Loucy (cell line): ENCODE measurements at regions not wholly inside any gene's neighbourhood (a gene's known extent, or its start where the extent isn't known, plus 50 kb on each side); places are given as distances from the start of the nearest gene placed in this dataset.

Experiments
- H2AFZ ChIP-seq: fragments of 200-600 bp; sonication (generic); 2 replicates; pipeline ENCODE4 v1.6.0; 2016; ENCODE audit warnings: antibody characterized with exemption, mild to moderate bottlenecking, low read length, moderate library complexity
- H3F3A ChIP-seq: fragments of 200-600 bp; 2 replicates; pipeline ENCODE4 v1.6.0; 2016; ENCODE audit warnings: antibody characterized with exemption, low read depth, mild to moderate bottlenecking
- H3K27me3 ChIP-seq: fragments of 200-600 bp; sonication (generic); 2 replicates; pipeline ENCODE4 v1.6.1; 2014; ENCODE audit warnings: low read length, mild to moderate bottlenecking; ENCODE audit not compliant: insufficient read depth, poor library complexity, severe bottlenecking
- H3K36me3 ChIP-seq: fragments of 200-600 bp; sonication (generic); 2 replicates; pipeline ENCODE4 v1.6.1; 2016; ENCODE audit warnings: low read length; ENCODE audit not compliant: insufficient read depth
- H3K4me1 ChIP-seq: fragments of 200-600 bp; sonication (generic); 2 replicates; pipeline ENCODE4 v1.5.1; 2014; ENCODE audit warnings: low read length, mild to moderate bottlenecking; ENCODE audit not compliant: insufficient read depth, poor library complexity, severe bottlenecking
- H3K4me2 ChIP-seq: fragments of 200-600 bp; sonication (generic); 2 replicates; pipeline ENCODE4 v1.6.0; 2014; ENCODE audit warnings: antibody characterized with exemption, low read length, low read depth, mild to moderate bottlenecking; ENCODE audit not compliant: poor library complexity, severe bottlenecking
- H3K4me3 ChIP-seq: fragments of 200-600 bp; sonication (generic); 2 replicates; pipeline ENCODE4 v1.5.1; 2014; ENCODE audit warnings: low read length, mild to moderate bottlenecking, mixed read lengths; ENCODE audit not compliant: poor library complexity, severe bottlenecking
- H3K79me2 ChIP-seq: fragments of 200-600 bp; sonication (generic); 2 replicates; pipeline ENCODE4 v1.6.1; 2014; ENCODE audit warnings: low read length; ENCODE audit not compliant: insufficient read depth
- H3K9ac ChIP-seq: fragments of 200-600 bp; sonication (generic); 2 replicates; pipeline ENCODE4 v1.6.0; 2014; ENCODE audit warnings: mild to moderate bottlenecking, low read depth, low read length, moderate library complexity; ENCODE audit not compliant: poor library complexity, severe bottlenecking
- H3K9me2 ChIP-seq: fragments of 200-600 bp; sonication (generic); replicated peaks from 2 replicates; pipeline ENCODE4 v1.6.1; 2016; ENCODE audit warnings: low read depth, low read length, mixed read lengths
- H3K9me3 ChIP-seq: fragments of 200-600 bp; sonication (generic); 2 replicates; pipeline ENCODE4 v1.6.1; 2014; ENCODE audit warnings: mild to moderate bottlenecking, antibody characterized with exemption, low read length, low read depth; ENCODE audit not compliant: insufficient read depth
- H4K20me1 ChIP-seq: fragments of 200-600 bp; sonication (generic); 2 replicates; pipeline ENCODE4 v1.6.0; 2014; ENCODE audit warnings: antibody characterized with exemption, low read length, mild to moderate bottlenecking; ENCODE audit not compliant: insufficient read depth, poor library complexity, severe bottlenecking
- EZH2phosphoT487 ChIP-seq: fragments of 200-600 bp; IDR thresholded peaks from 2 replicates; pipeline ENCODE4 v1.6.1; 2018; ENCODE audit warnings: antibody characterized with exemption, mild to moderate bottlenecking, moderate library complexity, borderline replicate concordance
- TF ChIP-seq, protein P1 (sequence below): fragments of 200-600 bp; sonication (generic); conservative IDR thresholded peaks from 2 replicates; pipeline ENCODE4 v1.5.1; 2014; ENCODE audit warnings: mild to moderate bottlenecking, antibody characterized with exemption, low read length

DNA sequence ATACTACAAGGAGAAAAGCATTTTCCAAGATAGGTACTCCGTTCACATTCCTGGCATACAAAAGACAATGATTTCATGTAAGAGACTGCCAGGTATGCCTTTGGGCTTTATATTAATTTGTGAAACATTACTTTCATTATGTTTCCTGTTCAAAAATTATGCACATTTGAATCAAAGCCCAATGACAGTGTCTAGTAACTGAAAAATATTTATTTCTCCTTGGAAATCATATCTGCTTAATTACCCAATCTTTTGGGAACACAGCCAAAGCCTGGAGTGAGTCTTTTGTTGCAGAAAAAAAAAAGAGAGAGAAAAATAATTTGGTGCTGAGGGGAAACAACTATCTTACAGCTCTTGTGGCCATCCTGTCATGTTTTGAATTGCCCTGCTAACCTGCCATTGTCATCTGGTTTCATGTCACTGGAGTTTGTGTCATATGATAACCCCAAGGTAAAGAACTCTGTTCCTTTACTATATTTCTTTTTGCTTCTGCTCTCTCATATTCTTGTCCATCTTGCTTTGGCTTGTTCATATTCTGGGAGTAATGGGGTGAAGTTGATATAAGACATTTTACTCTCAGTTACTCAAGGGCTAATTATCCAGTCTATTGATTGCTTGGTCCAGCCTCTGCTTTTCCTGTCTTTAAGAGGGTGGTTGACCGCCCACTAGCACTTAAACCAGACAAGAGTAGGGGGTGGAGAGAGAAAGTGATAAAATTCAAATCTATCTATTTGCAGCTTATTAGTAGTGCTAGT, 238.3 kb upstream of the NUDT12 start:
- Histone ChIP-seq H3K4me2 (no peak overlapping the region), H2AFZ (no peak overlapping the region), H3K9me3 (no peaks in the 10 kb centered on the region), H3K4me3 (no peak overlapping the region), H3K9ac (no peak overlapping the region), H3K9me2 (no peaks in the 10 kb centered on the region), H4K20me1 (no peaks in the 10 kb centered on the region), H3K79me2 (no peaks in the 10 kb centered on the region), H3K36me3 (no peaks in the 10 kb centered on the region), H3F3A (no peaks in the 10 kb centered on the region), H3K27me3 (no peaks in the 10 kb centered on the region), H3K4me1 (no peaks in the 10 kb centered on the region)
- TF ChIP-seq EZH2phosphoT487, result no peak
- TF ChIP-seq, protein P1, sequence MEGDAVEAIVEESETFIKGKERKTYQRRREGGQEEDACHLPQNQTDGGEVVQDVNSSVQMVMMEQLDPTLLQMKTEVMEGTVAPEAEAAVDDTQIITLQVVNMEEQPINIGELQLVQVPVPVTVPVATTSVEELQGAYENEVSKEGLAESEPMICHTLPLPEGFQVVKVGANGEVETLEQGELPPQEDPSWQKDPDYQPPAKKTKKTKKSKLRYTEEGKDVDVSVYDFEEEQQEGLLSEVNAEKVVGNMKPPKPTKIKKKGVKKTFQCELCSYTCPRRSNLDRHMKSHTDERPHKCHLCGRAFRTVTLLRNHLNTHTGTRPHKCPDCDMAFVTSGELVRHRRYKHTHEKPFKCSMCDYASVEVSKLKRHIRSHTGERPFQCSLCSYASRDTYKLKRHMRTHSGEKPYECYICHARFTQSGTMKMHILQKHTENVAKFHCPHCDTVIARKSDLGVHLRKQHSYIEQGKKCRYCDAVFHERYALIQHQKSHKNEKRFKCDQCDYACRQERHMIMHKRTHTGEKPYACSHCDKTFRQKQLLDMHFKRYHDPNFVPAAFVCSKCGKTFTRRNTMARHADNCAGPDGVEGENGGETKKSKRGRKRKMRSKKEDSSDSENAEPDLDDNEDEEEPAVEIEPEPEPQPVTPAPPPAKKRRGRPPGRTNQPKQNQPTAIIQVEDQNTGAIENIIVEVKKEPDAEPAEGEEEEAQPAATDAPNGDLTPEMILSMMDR, result no peak

DNA sequence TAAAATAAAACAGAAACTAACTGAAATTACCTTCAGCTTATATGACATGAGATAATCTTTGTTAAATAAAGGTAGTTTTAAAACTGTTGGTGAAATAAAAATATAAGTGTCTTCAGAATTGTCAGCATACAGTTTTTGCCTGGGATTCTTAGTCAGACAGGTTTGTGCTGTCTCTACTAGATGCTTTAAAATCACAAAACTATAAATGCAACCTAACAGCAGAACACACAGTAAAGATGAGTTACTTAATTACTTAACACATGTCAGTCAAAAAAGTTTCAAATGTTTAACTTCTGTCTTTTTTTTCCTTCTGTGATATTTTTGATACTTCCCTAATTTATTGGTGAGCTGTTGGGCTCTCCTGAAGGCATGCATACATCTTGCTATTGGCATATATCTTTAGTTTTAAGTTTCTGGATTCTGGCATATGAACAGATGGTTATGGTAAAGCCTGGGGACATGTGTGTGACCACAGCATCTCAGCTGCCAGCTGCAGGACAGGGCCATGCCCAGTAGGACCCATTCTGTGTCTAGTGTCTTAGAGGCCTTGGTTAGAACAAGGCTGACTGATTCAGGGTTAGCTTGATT, 231.1 kb upstream of the NUDT12 start:
- H3K9ac ChIP-seq, result no peak overlapping the region
- H3F3A ChIP-seq, result no peaks in the 10 kb centered on the region
- no peaks in the 10 kb centered on the region for H3K9me3 ChIP-seq
- no peaks in the 10 kb centered on the region for H3K79me2 ChIP-seq
- H3K4me1 ChIP-seq, result no peaks in the 10 kb centered on the region
- H4K20me1 ChIP-seq, result no peaks in the 10 kb centered on the region
- no peaks in the 10 kb centered on the region for H3K9me2 ChIP-seq
- H3K27me3 ChIP-seq, result no peaks in the 10 kb centered on the region
- TF ChIP-seq, protein P1, result no peak
- no peak for TF ChIP-seq EZH2phosphoT487
- no peak overlapping the region for H3K4me2 ChIP-seq
- H3K36me3 ChIP-seq, result no peaks in the 10 kb centered on the region
- H3K4me3 ChIP-seq, result no peak overlapping the region
- no peak overlapping the region for H2AFZ ChIP-seq

- no peaks in the 10 kb centered on the region for H3F3A ChIP-seq
- no peak overlapping the region for H3K4me2 ChIP-seq
- no peak overlapping the region for H3K9ac ChIP-seq
- no peak overlapping the region for H3K4me3 ChIP-seq
- no peak for TF ChIP-seq EZH2phosphoT487
- TF ChIP-seq, protein P1, result no peak
- no peaks in the 10 kb centered on the region for H3K4me1 ChIP-seq
- no peaks in the 10 kb centered on the region for H3K36me3 ChIP-seq
- H3K27me3 ChIP-seq, result no peaks in the 10 kb centered on the region
- H2AFZ ChIP-seq, result no peak overlapping the region
- H3K9me2 ChIP-seq, result no peaks in the 10 kb centered on the region
- no peaks in the 10 kb centered on the region for H4K20me1 ChIP-seq
- H3K9me3 ChIP-seq, result no peaks in the 10 kb centered on the region
- H3K79me2 ChIP-seq, result no peaks in the 10 kb centered on the region
Observed at GRCh38 chr5:103785569-103785968, 223.0 kb upstream of the NUDT12 start.
